Hepatocyte (in vitro differentiated cells): ENCODE measurements at regions not wholly inside any gene's neighbourhood (a gene's known extent, or its start where the extent isn't known, plus 50 kb on each side); places are given as distances from the start of the nearest gene placed in this dataset.
A peak's percentile ranks its signal among the peaks of the same experiment; 100 is the strongest.

Experiments
- DNase-seq: peaks from one replicate; pipeline ENCODE4 v3.0.0-alpha.2; 2016; ENCODE audit warnings: low spot score
- H2AFZ ChIP-seq: fragments of 200-600 bp; sonication (generic); 2 replicates; pipeline ENCODE4 v1.6.0; 2016; ENCODE audit warnings: antibody characterized with exemption, mild to moderate bottlenecking
- H3K27ac ChIP-seq: fragments of 200-600 bp; sonication (generic); 2 replicates; pipeline ENCODE4 v1.5.1; 2016; ENCODE audit warnings: mild to moderate bottlenecking
- H3K27me3 ChIP-seq: fragments of 200-600 bp; sonication (generic); 2 replicates; pipeline ENCODE4 v1.6.1; 2016
- H3K36me3 ChIP-seq: fragments of 200-600 bp; sonication (generic); replicated peaks from 2 replicates; pipeline ENCODE4 v1.5.1; 2016; ENCODE audit warnings: low read depth; ENCODE audit not compliant: insufficient read depth
- H3K4me1 ChIP-seq: fragments of 200-600 bp; sonication (generic); 2 replicates; pipeline ENCODE4 v1.5.1; 2016; ENCODE audit warnings: mild to moderate bottlenecking, moderate library complexity; ENCODE audit not compliant: insufficient read depth
- H3K4me2 ChIP-seq: fragments of 200-600 bp; sonication (generic); 2 replicates; pipeline ENCODE4 v1.6.0; 2016
- H3K4me3 ChIP-seq: fragments of 200-600 bp; sonication (generic); 2 replicates; pipeline ENCODE4 v1.5.1; 2016; ENCODE audit warnings: mild to moderate bottlenecking
- H3K79me2 ChIP-seq: fragments of 200-600 bp; sonication (generic); 2 replicates; pipeline ENCODE4 v1.6.0; 2017; ENCODE audit warnings: mild to moderate bottlenecking
- H3K9me2 ChIP-seq: fragments of 200-600 bp; sonication (generic); replicated peaks from 2 replicates; pipeline ENCODE4 v1.6.0; 2017; ENCODE audit warnings: mild to moderate bottlenecking; ENCODE audit not compliant: insufficient read depth
- H3K9me3 ChIP-seq: fragments of 200-600 bp; sonication (generic); 2 replicates; pipeline ENCODE4 v1.5.1; 2016; ENCODE audit warnings: low read depth, mild to moderate bottlenecking
- H4K20me1 ChIP-seq: fragments of 200-600 bp; sonication (generic); 2 replicates; pipeline ENCODE4 v1.6.0; 2016; ENCODE audit warnings: mild to moderate bottlenecking; ENCODE audit not compliant: insufficient read depth, poor library complexity, severe bottlenecking
- CTCF ChIP-seq: fragments of 200-600 bp; sonication (generic); IDR thresholded peaks from 2 replicates; pipeline ENCODE4 v1.5.1; 2016; ENCODE audit warnings: antibody characterized with exemption, mild to moderate bottlenecking; ENCODE audit not compliant: poor library complexity
- EZH2 ChIP-seq: fragments of 200-600 bp; sonication (generic); IDR thresholded peaks from 2 replicates; pipeline ENCODE4 v1.6.1; 2016; ENCODE audit warnings: antibody characterized with exemption, mild to moderate bottlenecking, borderline replicate concordance
- EZH2phosphoT487 ChIP-seq: fragments of 200-600 bp; sonication (generic); IDR thresholded peaks from one replicate; pipeline ENCODE4 v1.6.1; 2018; ENCODE audit warnings: antibody characterized with exemption, mild to moderate bottlenecking, low read depth, moderate library complexity; ENCODE audit not compliant: unreplicated experiment, severe bottlenecking
- WGBS: methylation state at CpG from one replicate; pipeline ENCODE4 v1.1.6; 2016; ENCODE audit warnings: low lambda C conversion rate; ENCODE audit errors: missing lambda C conversion rate; 5-methylcytosine and 5-hydroxymethylcytosine counted together

GRCh38 chr7:132652507-132652906 lies 76.2 kb upstream of the PLXNA4 start:
- WGBS: 91% methylated on average over 1 of the region's 1 CpG
- TF ChIP-seq CTCF: no peak
- no peak for TF ChIP-seq EZH2phosphoT487
- no peak for TF ChIP-seq EZH2
- H2AFZ ChIP-seq: no peak overlapping the region
- no peaks in the 10 kb centered on the region for H3K4me1 ChIP-seq
- H3K79me2 ChIP-seq: no peaks in the 10 kb centered on the region
- H3K9me2 ChIP-seq: no peaks in the 10 kb centered on the region
- H4K20me1 ChIP-seq: no peaks in the 10 kb centered on the region
- no peak overlapping the region for H3K4me2 ChIP-seq
- H3K9me3 ChIP-seq: no peaks in the 10 kb centered on the region
- DNase-seq: no peak
- H3K27ac ChIP-seq: no peak overlapping the region
- no peak overlapping the region for H3K4me3 ChIP-seq
- no peaks in the 10 kb centered on the region for H3K27me3 ChIP-seq
- no peaks in the 10 kb centered on the region for H3K36me3 ChIP-seq

- H3K36me3 ChIP-seq: no peaks in the 10 kb centered on the region
- H3K4me1 ChIP-seq: no peaks in the 10 kb centered on the region
- H2AFZ ChIP-seq: no peak overlapping the region
- no peaks in the 10 kb centered on the region for H3K9me3 ChIP-seq
- no peaks in the 10 kb centered on the region for H3K9me2 ChIP-seq
- TF ChIP-seq CTCF (no peak), EZH2 (no peak), EZH2phosphoT487 (no peak)
- H3K27me3 ChIP-seq: no peaks in the 10 kb centered on the region
- no peaks in the 10 kb centered on the region for H3K79me2 ChIP-seq
- no peak overlapping the region for H3K4me3 ChIP-seq
- peak; percentile 21 for DNase-seq
- WGBS: 27% methylated on average over 3 of the region's 3 CpGs
- H3K27ac ChIP-seq: no peak overlapping the region
- no peak overlapping the region for H3K4me2 ChIP-seq
- H4K20me1 ChIP-seq: no peaks in the 10 kb centered on the region
These were observed 74.2 kb upstream of the PLXNA4 start for GRCh38 chr7:132650498-132650897.

- no peaks in the 10 kb centered on the region for H3K9me2 ChIP-seq
- no peak overlapping the region for H2AFZ ChIP-seq
- H3K27me3 ChIP-seq: no peaks in the 10 kb centered on the region
- no peaks in the 10 kb centered on the region for H3K36me3 ChIP-seq
- no peaks in the 10 kb centered on the region for H4K20me1 ChIP-seq
- H3K4me3 ChIP-seq: no peak overlapping the region
- WGBS: 100% methylated on average over 1 of the region's 1 CpG
- no peak overlapping the region for H3K4me2 ChIP-seq
- H3K79me2 ChIP-seq: no peaks in the 10 kb centered on the region
- no peaks in the 10 kb centered on the region for H3K4me1 ChIP-seq
- no peak overlapping the region for H3K27ac ChIP-seq
- H3K9me3 ChIP-seq: no peaks in the 10 kb centered on the region
- no peak for TF ChIP-seq CTCF
- no peak for TF ChIP-seq EZH2phosphoT487
- TF ChIP-seq EZH2: no peak
- no peak for DNase-seq
These were observed 71.0 kb upstream of the PLXNA4 start for GRCh38 chr7:132647311-132647710.

GRCh38 chr7:132646052-132646451 lies 69.8 kb upstream of the PLXNA4 start:
- Histone ChIP-seq H3K27ac (no peak overlapping the region), H4K20me1 (no peaks in the 10 kb centered on the region), H3K9me2 (no peaks in the 10 kb centered on the region), H3K4me1 (no peaks in the 10 kb centered on the region), H3K79me2 (no peaks in the 10 kb centered on the region), H3K36me3 (no peaks in the 10 kb centered on the region), H3K27me3 (no peaks in the 10 kb centered on the region), H2AFZ (no peak overlapping the region), H3K4me2 (no peak overlapping the region), H3K9me3 (no peaks in the 10 kb centered on the region), H3K4me3 (no peak overlapping the region)
- DNase-seq: no peak
- whole genome bisulfite sequencing: 78% methylated on average over 5 of the region's 5 CpGs
- TF ChIP-seq EZH2 (no peak), CTCF (no peak), EZH2phosphoT487 (no peak)
